ENCODE measurements at regions not wholly inside any gene's neighbourhood (a gene's known extent, or its start where the extent isn't known, plus 50 kb on each side); places are given as distances from the start of the nearest gene placed in this dataset.
"Not testable (repeated sequence)": the region's sequence is repeated elsewhere in the genome, so short reads cannot be mapped to it uniquely, and the experiment has no call there.

DNA sequence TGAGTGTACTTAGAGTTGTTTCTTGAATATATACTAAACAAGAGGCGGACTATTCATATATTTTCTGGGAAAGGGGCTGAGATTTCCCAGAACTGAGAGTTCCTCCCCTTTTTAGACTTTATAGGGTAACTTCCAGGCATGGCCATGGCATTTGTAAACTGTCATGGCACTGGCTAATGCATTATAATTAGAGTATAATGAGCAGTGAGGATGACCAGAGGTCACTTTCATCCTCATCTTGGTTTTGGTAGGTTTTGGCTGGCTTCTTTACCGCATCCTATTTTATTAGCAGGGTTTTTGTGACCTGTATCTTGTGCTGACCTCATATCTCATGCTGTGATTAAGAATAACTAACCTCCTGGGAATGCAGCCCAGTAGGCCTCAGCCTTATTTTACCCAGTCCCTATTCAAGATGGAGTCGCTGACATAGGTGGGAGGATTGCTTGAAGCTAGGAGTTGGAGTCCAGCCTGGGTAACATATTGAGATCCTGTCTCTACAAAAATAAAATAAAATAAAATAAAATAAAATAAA, 91.4 kb downstream of the MOBP start:
- DNase-seq (no peak), ATAC-seq (no peak)
- no peaks in the 10 kb centered on the region for H3K9me3 ChIP-seq
- H3K27ac ChIP-seq: no peak overlapping the region
- no peaks in the 10 kb centered on the region for H3K36me3 ChIP-seq
- no peaks in the 10 kb centered on the region for H3K27me3 ChIP-seq
- no peak overlapping the region for H3K4me3 ChIP-seq
- TF ChIP-seq, protein P1, sequence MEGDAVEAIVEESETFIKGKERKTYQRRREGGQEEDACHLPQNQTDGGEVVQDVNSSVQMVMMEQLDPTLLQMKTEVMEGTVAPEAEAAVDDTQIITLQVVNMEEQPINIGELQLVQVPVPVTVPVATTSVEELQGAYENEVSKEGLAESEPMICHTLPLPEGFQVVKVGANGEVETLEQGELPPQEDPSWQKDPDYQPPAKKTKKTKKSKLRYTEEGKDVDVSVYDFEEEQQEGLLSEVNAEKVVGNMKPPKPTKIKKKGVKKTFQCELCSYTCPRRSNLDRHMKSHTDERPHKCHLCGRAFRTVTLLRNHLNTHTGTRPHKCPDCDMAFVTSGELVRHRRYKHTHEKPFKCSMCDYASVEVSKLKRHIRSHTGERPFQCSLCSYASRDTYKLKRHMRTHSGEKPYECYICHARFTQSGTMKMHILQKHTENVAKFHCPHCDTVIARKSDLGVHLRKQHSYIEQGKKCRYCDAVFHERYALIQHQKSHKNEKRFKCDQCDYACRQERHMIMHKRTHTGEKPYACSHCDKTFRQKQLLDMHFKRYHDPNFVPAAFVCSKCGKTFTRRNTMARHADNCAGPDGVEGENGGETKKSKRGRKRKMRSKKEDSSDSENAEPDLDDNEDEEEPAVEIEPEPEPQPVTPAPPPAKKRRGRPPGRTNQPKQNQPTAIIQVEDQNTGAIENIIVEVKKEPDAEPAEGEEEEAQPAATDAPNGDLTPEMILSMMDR (IDR thresholded peaks at IDR 0.05): no peak
- intact Hi-C loops (cut with DNase I): no loop called here
- H3K4me1 ChIP-seq: no peaks in the 10 kb centered on the region

DNA sequence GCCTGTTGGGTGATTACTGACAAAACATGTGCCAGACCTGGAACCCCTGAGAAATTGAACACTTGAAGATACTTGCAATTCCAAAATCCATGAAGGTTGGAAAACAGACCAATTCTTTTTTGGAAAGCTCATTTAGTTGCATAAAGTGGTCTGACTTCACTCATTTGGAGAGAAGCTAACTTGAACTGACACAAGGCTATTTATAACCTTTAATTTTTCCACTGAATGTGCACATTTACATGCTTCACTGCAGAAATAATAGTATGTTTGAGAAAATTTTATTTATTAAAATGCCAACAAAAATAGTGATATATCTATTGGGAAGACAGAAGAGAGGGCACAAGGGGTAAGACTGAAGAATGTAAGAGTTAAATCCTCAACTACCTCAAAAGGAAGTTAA, 92.1 kb downstream of the MOBP start:
- H3K9me3 ChIP-seq: no peaks in the 10 kb centered on the region
- H3K27ac ChIP-seq: no peak overlapping the region
- intact Hi-C loops (cut with DNase I): no loop called here
- ATAC-seq (no peak), DNase-seq (no peak)
- H3K4me1 ChIP-seq: no peaks in the 10 kb centered on the region
- no peaks in the 10 kb centered on the region for H3K27me3 ChIP-seq
- no peak overlapping the region for H3K4me3 ChIP-seq
- no peaks in the 10 kb centered on the region for H3K36me3 ChIP-seq
- TF ChIP-seq, protein P1 (IDR thresholded peaks at IDR 0.05): no peak

- Histone ChIP-seq H3K36me3 (no peaks in the 10 kb centered on the region), H3K4me3 (no peak overlapping the region), H3K27me3 (no peaks in the 10 kb centered on the region), H3K27ac (no peak overlapping the region), H3K9me3 (no peaks in the 10 kb centered on the region), H3K4me1 (no peaks in the 10 kb centered on the region)
- DNase-seq (no peak), ATAC-seq (no peak)
- intact Hi-C loops (cut with DNase I): no loop called here
- TF ChIP-seq, protein P1 (IDR thresholded peaks at IDR 0.05): no peak
These were observed 101.0 kb downstream of the MOBP start for GRCh38 chr3:39568508-39568907.

- no peak for DNase-seq
- intact Hi-C loops (cut with DNase I): no loop called here
- peak; percentile 43 for ATAC-seq
- H3K4me1 ChIP-seq: no peaks in the 10 kb centered on the region
- H3K4me3 ChIP-seq: no peak overlapping the region
- H3K27me3 ChIP-seq: no peaks in the 10 kb centered on the region
- TF ChIP-seq, protein P1 (IDR thresholded peaks at IDR 0.05): no peak
- no peaks in the 10 kb centered on the region for H3K9me3 ChIP-seq
- H3K27ac ChIP-seq: no peak overlapping the region
- H3K36me3 ChIP-seq: no peaks in the 10 kb centered on the region
These were observed 101.6 kb downstream of the MOBP start for GRCh38 chr3:39569095-39569494.

GRCh38 chr3:39573392-39573791, 105.9 kb downstream of the MOBP start:
- TF ChIP-seq, protein P1 (IDR thresholded peaks at IDR 0.05): no peak
- intact Hi-C loops (cut with DNase I): no loop called here
- Histone ChIP-seq H3K27ac (no peak overlapping the region), H3K4me1 (no peaks in the 10 kb centered on the region), H3K9me3 (no peaks in the 10 kb centered on the region), H3K4me3 (no peak overlapping the region), H3K27me3 (no peaks in the 10 kb centered on the region), H3K36me3 (no peaks in the 10 kb centered on the region)
- DNase-seq: no peak
- no peak for ATAC-seq

- Histone ChIP-seq H3K27me3 (no peaks in the 10 kb centered on the region), H3K27ac (no peak overlapping the region), H3K4me3 (no peak overlapping the region), H3K36me3 (no peaks in the 10 kb centered on the region), H3K9me3 (no peaks in the 10 kb centered on the region), H3K4me1 (no peaks in the 10 kb centered on the region)
- ATAC-seq (no peak), DNase-seq (no peak)
- intact Hi-C loops (cut with DNase I): no loop called here
- TF ChIP-seq, protein P1 (IDR thresholded peaks at IDR 0.05): no peak
These were observed 110.1 kb downstream of the MOBP start for GRCh38 chr3:39577541-39577940.

- H3K27ac ChIP-seq; H3K4me1 ChIP-seq; H3K4me3 ChIP-seq; H3K36me3 ChIP-seq; intact Hi-C loops (cut with DNase I); H3K9me3 ChIP-seq; ATAC-seq; DNase-seq; H3K27me3 ChIP-seq: not testable (repeated sequence)
These were observed 118.7 kb downstream of the MOBP start for GRCh38 chr3:39586215-39586614.
